ENCODE measurements at regions not wholly inside any gene's neighbourhood (a gene's known extent, or its start where the extent isn't known, plus 50 kb on each side); places are given as distances from the start of the nearest gene placed in this dataset.

- Histone ChIP-seq H3K9ac (ENCODE audit: low read depth in 2 of 2, low read length in 2 of 2) (no peak overlapping the region), H3K27me3 (no peaks in the 10 kb centered on the region), H3K36me3 (no peaks in the 10 kb centered on the region), H3K4me1 (no peaks in the 10 kb centered on the region), H3K27ac (no peak overlapping the region), H3K4me3 (no peak overlapping the region), H3K9me3 (no peaks in the 10 kb centered on the region)
- TF ChIP-seq CTCF (IDR thresholded peaks at IDR 0.05) = no peak
- intact Hi-C loops (cut with DNase I) = no loop called here
- no peak for DNase-seq
Observed at GRCh38 chr4:77220828-77221613, 64.0 kb downstream of the CCNG2 start.

GRCh38 chr4:77225022-77225421 lies 68.0 kb downstream of the CCNG2 start:
- DNase-seq = no peak
- Histone ChIP-seq H3K4me3 (no peak overlapping the region), H3K9me3 (no peaks in the 10 kb centered on the region), H3K27ac (no peak overlapping the region), H3K27me3 (no peaks in the 10 kb centered on the region), H3K9ac (ENCODE audit: low read depth in 2 of 2, low read length in 2 of 2) (no peak overlapping the region), H3K36me3 (no peaks in the 10 kb centered on the region), H3K4me1 (no peaks in the 10 kb centered on the region)
- TF ChIP-seq CTCF (IDR thresholded peaks at IDR 0.05) = no peak
- intact Hi-C loops (cut with DNase I) = no loop called here

- Histone ChIP-seq H3K27ac (no peak overlapping the region), H3K9ac (ENCODE audit: low read depth in 2 of 2, low read length in 2 of 2) (no peak overlapping the region), H3K4me1 (no peaks in the 10 kb centered on the region), H3K36me3 (no peaks in the 10 kb centered on the region), H3K27me3 (no peaks in the 10 kb centered on the region), H3K9me3 (no peaks in the 10 kb centered on the region), H3K4me3 (no peak overlapping the region)
- intact Hi-C loops (cut with DNase I) = no loop called here
- no peak for DNase-seq
- no peak for TF ChIP-seq CTCF (IDR thresholded peaks at IDR 0.05)
Observed at GRCh38 chr4:77226939-77227705, 70.1 kb downstream of the CCNG2 start.

GRCh38 chr4:77229433-77229832 lies 72.4 kb downstream of the CCNG2 start:
- Histone ChIP-seq H3K9me3 (no peaks in the 10 kb centered on the region), H3K36me3 (no peaks in the 10 kb centered on the region), H3K27ac (no peak overlapping the region), H3K4me3 (no peak overlapping the region), H3K4me1 (no peaks in the 10 kb centered on the region), H3K9ac (ENCODE audit: low read depth in 2 of 2, low read length in 2 of 2) (no peak overlapping the region), H3K27me3 (no peaks in the 10 kb centered on the region)
- TF ChIP-seq CTCF (IDR thresholded peaks at IDR 0.05) = no peak
- no peak for DNase-seq
- intact Hi-C loops (cut with DNase I) = no loop called here

GRCh38 chr4:77232653-77233052 lies 75.6 kb downstream of the CCNG2 start:
- H3K27me3 ChIP-seq = no peaks in the 10 kb centered on the region

More at GRCh38 chr4:77232653-77233052, 75.6 kb downstream of the CCNG2 start:
- H3K4me3 ChIP-seq = no peak overlapping the region
- H3K27ac ChIP-seq = no peak overlapping the region
- DNase-seq = no peak
- H3K36me3 ChIP-seq = no peaks in the 10 kb centered on the region
- H3K9me3 ChIP-seq = no peaks in the 10 kb centered on the region
- intact Hi-C loops (cut with DNase I) = no loop called here
- no peaks in the 10 kb centered on the region for H3K4me1 ChIP-seq
- TF ChIP-seq CTCF (IDR thresholded peaks at IDR 0.05) = no peak
- H3K9ac ChIP-seq (ENCODE audit: low read depth in 2 of 2, low read length in 2 of 2) = no peak overlapping the region
